ENCODE measurements at regions not wholly inside any gene's neighbourhood (a gene's known extent, or its start where the extent isn't known, plus 50 kb on each side); places are given as distances from the start of the nearest gene placed in this dataset.
A peak's percentile ranks its signal among the peaks of the same experiment; 100 is the strongest.

GRCh38 chr10:112052166-112052565 lies 131.4 kb downstream of the GPAM start:
- Mint-ChIP-seq H3K27me3 (ENCODE audit: low read depth) (no peaks in the 10 kb centered on the region), H3K27ac (no peak overlapping the region), H3K4me1 (peaks cover 7% of the 10 kb centered on the region), H3K9me3 (no peaks in the 10 kb centered on the region), H3K36me3 (no peaks in the 10 kb centered on the region), H3K4me3 (no peak overlapping the region)
- ChIA-PET CTCF (no interaction called here), POLR2A (no interaction called here)
- peak; percentile 43 for ATAC-seq
- TF ChIP-seq, protein P1, sequence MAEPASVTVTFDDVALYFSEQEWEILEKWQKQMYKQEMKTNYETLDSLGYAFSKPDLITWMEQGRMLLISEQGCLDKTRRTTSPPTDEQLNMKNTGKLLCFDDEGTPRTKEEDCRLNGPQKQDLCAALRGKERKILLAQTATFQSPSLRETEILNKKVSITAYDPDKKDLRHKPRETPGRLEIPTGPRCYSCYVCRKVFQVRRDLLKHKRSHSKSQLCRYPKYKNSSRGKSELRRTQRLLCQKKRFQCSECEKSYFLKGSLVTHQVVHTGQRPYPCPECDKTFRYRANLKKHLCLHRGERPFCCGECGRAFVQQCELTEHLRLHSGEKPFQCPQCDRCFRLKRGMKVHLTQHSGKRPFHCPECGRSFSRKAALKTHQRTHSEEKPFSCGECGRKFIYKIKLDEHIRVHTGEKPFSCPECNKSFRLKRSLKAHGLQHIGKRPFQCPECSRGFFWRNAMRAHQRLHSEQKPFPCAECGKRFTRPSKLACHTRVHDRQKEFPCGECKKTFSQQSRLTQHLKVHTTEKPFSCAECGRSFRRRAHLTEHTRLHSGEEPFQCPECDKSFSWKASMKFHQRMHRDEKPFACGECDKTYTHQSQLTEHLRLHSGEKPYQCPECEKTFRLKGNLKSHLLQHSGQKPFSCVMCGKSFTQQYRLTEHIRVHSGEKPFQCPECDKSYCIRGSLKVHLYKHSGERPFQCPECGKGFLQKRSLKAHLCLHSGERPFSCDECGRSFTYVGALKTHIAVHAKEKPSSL (CRISPR knock-in tag; conservative IDR thresholded peaks at IDR 0.05), result no peak
- TF ChIP-seq ARID4B (CRISPR knock-in tag; IDR thresholded peaks at IDR 0.05; ENCODE audit: borderline replicate concordance) (no peak), RELA (CRISPR knock-in tag; IDR thresholded peaks at IDR 0.05; ENCODE audit: borderline replicate concordance) (no peak), JUN (CRISPR knock-in tag; IDR thresholded peaks at IDR 0.05) (no peak), IRF2 (CRISPR knock-in tag; IDR thresholded peaks at IDR 0.05; ENCODE audit: borderline replicate concordance, low read depth) (no peak), ATF1 (CRISPR knock-in tag; IDR thresholded peaks at IDR 0.05) (no peak), SMAD4 (CRISPR knock-in tag; IDR thresholded peaks at IDR 0.05) (no peak), SOX15 (CRISPR knock-in tag; IDR thresholded peaks at IDR 0.05) (no peak)
- TF ChIP-seq, protein P2, sequence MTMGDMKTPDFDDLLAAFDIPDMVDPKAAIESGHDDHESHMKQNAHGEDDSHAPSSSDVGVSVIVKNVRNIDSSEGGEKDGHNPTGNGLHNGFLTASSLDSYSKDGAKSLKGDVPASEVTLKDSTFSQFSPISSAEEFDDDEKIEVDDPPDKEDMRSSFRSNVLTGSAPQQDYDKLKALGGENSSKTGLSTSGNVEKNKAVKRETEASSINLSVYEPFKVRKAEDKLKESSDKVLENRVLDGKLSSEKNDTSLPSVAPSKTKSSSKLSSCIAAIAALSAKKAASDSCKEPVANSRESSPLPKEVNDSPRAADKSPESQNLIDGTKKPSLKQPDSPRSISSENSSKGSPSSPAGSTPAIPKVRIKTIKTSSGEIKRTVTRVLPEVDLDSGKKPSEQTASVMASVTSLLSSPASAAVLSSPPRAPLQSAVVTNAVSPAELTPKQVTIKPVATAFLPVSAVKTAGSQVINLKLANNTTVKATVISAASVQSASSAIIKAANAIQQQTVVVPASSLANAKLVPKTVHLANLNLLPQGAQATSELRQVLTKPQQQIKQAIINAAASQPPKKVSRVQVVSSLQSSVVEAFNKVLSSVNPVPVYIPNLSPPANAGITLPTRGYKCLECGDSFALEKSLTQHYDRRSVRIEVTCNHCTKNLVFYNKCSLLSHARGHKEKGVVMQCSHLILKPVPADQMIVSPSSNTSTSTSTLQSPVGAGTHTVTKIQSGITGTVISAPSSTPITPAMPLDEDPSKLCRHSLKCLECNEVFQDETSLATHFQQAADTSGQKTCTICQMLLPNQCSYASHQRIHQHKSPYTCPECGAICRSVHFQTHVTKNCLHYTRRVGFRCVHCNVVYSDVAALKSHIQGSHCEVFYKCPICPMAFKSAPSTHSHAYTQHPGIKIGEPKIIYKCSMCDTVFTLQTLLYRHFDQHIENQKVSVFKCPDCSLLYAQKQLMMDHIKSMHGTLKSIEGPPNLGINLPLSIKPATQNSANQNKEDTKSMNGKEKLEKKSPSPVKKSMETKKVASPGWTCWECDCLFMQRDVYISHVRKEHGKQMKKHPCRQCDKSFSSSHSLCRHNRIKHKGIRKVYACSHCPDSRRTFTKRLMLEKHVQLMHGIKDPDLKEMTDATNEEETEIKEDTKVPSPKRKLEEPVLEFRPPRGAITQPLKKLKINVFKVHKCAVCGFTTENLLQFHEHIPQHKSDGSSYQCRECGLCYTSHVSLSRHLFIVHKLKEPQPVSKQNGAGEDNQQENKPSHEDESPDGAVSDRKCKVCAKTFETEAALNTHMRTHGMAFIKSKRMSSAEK (CRISPR knock-in tag; IDR thresholded peaks at IDR 0.05; ENCODE audit: borderline replicate concordance), result no peak
- TF ChIP-seq, protein P3, sequence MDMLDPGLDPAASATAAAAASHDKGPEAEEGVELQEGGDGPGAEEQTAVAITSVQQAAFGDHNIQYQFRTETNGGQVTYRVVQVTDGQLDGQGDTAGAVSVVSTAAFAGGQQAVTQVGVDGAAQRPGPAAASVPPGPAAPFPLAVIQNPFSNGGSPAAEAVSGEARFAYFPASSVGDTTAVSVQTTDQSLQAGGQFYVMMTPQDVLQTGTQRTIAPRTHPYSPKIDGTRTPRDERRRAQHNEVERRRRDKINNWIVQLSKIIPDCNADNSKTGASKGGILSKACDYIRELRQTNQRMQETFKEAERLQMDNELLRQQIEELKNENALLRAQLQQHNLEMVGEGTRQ (CRISPR knock-in tag; IDR thresholded peaks at IDR 0.05), result no peak
- DNase-seq (ENCODE audit: low spot score), result no peak

DNA sequence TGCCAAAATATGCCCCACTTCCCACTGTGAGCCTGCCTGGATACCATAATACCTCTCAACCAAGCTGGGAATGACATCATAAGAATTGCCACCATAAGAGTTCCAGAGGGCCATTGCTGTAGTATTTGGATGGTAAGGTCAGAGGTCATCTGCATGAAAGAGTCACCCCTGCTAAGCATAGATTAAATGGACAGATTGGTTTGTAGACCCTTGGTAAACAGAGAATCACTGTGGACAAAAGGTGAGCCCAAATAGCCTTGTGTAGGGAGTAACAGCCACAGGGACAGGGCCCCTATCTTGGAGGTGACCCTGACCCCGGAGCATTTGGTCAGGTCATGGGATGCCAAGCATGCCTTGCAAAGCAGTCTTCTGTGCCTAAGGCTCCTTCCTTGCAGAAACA lies 129.7 kb downstream of the GPAM start:
- no peak overlapping the region for H3K4me3 Mint-ChIP-seq
- no peak for DNase-seq (ENCODE audit: low spot score)
- no peak for TF ChIP-seq GTF2I (CRISPR knock-in tag; conservative IDR thresholded peaks at IDR 0.05)
- TF ChIP-seq ELF4 (CRISPR knock-in tag; IDR thresholded peaks at IDR 0.05; ENCODE audit: low read depth), result no peak
- no peak for TF ChIP-seq KAT7 (CRISPR knock-in tag; IDR thresholded peaks at IDR 0.05; ENCODE audit: borderline replicate concordance)
- no peak for TF ChIP-seq EMX1 (CRISPR knock-in tag; IDR thresholded peaks at IDR 0.05)
- TF ChIP-seq ZNF396 (CRISPR knock-in tag; IDR thresholded peaks at IDR 0.05; ENCODE audit: borderline replicate concordance), result no peak
- TF ChIP-seq, protein P4, sequence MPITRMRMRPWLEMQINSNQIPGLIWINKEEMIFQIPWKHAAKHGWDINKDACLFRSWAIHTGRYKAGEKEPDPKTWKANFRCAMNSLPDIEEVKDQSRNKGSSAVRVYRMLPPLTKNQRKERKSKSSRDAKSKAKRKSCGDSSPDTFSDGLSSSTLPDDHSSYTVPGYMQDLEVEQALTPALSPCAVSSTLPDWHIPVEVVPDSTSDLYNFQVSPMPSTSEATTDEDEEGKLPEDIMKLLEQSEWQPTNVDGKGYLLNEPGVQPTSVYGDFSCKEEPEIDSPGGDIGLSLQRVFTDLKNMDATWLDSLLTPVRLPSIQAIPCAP (CRISPR knock-in tag; IDR thresholded peaks at IDR 0.05), result no peak
- no peak for TF ChIP-seq PRRX2 (CRISPR knock-in tag; IDR thresholded peaks at IDR 0.05)
- TF ChIP-seq CREM (CRISPR knock-in tag; IDR thresholded peaks at IDR 0.05), result no peak
- ChIA-PET POLR2A (no interaction called here), CTCF (interaction anchor here (1.2 kb wide), 1 partner anchor 83 kb away, joined by 4 read pairs; no protein-coding TSS in a partner anchor)
- no peak for ATAC-seq
- H3K27me3 Mint-ChIP-seq (ENCODE audit: low read depth), result no peaks in the 10 kb centered on the region
- no peak overlapping the region for H3K27ac Mint-ChIP-seq
- no peaks in the 10 kb centered on the region for H3K36me3 Mint-ChIP-seq
- H3K9me3 Mint-ChIP-seq, result no peaks in the 10 kb centered on the region
- peaks cover 7% of the 10 kb centered on the region for H3K4me1 Mint-ChIP-seq

Measured in WTC11 (cell line).